Tongue (tissue), 1 donor: ENCODE measurements at regions not wholly inside any gene's neighbourhood (a gene's known extent, or its start where the extent isn't known, plus 50 kb on each side); places are given as distances from the start of the nearest gene placed in this dataset.
"Not testable (repeated sequence)": the region's sequence is repeated elsewhere in the genome, so short reads cannot be mapped to it uniquely, and the experiment has no call there.

Source experiments
- DNase-seq: peaks from one replicate; pipeline ENCODE4 v3.0.0-alpha.2; 2015

DNA sequence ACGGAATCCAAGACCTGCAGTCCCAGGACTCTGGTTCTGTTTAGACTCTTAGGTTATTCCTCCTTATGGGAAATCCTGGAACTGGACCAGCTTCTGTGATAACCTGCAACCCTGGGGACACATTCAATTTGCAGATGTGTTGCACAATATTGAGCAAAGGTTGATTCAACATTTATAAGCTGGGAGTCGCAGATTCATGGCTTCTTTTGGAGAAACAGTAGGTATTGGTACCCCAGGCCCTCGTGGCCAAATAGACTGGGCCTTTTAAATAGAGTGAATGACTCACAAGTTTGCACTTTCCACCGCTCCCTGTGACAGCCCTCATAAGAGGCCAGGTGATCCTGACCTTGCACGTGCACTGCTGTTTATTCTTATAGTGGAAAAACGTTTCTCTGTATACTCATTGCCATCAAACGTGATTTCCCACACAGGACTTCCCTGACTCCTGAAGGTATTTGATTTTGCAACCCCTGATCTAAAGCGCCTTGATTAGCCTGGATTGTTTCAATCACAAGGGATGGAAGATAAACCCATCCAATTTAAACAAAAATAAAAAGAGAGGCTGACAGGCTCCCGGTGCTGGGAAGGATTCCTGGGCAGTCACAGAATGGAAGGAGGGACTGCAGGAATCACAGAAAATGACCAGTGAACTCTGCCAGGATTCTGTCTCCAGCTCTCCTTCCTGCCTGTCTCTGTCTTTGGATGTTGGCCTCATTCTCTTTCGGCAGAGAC lies 98.0 kb downstream of the VCPKMT start:
- DNase-seq = peak; percentile 61

- DNase-seq = no peak
Measured at GRCh38 chr14:50018933-50019210, 97.5 kb downstream of the VCPKMT start.

GRCh38 chr14:50020184-50020583 lies 96.2 kb downstream of the VCPKMT start:
- DNase-seq = no peak

GRCh38 chr14:50020799-50021198 lies 95.6 kb downstream of the VCPKMT start:
- no peak for DNase-seq

GRCh38 chr14:50021261-50022031 lies 94.9 kb downstream of the VCPKMT start:
- DNase-seq = no peak

DNA sequence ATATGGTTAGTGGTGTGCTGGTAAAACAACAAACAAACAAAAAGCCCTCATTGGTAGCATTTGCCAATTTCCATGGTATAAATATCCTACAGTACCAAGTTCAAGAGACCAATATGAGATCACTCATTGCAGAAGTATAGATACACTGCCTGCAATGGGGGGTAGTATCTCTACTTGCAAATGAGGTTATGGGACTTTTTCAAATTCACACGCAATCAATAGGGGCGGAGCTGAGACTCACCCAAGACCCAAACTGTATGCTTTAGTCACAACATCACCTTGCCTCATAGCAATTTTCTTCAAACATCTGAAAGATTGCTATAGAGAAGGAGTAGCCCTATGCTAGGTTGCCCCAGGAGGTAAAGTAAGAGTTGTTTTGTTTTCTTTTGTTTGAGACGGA lies 93.7 kb downstream of the VCPKMT start:
- no peak for DNase-seq

- peak; percentile 66 for DNase-seq
Measured at GRCh38 chr14:50023671-50024490, 92.5 kb downstream of the VCPKMT start.

DNA sequence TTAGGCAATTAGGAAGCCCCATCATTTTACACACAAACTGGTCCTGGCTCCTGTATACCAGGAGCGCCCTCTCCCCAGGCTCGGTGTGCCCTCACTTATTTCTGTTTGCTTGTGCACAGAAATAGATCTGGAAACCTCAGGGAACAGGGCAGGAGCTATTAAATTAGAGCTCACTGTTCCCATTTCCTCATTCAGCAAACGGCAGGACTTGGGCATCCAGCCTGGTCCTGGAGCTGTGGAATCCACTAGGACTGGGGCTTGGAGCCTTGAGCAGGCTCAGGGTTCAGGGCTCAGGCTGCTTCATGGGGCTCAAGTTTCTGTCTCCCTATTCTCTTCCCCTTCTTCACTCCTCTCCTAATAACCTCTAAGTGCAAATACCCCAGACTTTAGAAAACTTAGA lies 91.3 kb downstream of the VCPKMT start:
- DNase-seq = no peak

- DNase-seq = no peak
Measured at GRCh38 chr14:50025776-50026175, 90.6 kb downstream of the VCPKMT start.

GRCh38 chr14:50026396-50026795 lies 90.0 kb downstream of the VCPKMT start:
- DNase-seq = no peak

- DNase-seq = peak; percentile 77
Measured at GRCh38 chr14:50027816-50028215, 88.6 kb downstream of the VCPKMT start.

DNA sequence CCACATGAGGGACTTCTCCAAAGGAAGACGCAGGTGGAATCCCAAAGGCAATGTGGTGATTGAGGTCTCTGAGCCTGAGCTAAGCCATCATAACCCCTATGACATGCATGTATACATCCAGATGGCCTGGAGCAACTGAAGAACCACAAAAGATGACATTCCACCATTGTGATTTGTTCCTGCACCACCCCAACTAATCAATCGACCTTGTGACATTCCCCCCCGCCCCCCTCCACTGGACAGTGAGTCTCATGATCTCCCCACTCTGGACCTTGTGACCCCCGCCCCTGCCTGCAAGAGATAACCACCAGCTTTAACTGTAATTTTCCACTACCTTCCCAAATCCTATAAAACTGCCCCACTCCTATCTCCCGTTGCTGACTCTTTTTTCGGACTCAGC lies 87.9 kb downstream of the VCPKMT start:
- no peak for DNase-seq

GRCh38 chr14:50030036-50030435 lies 86.3 kb downstream of the VCPKMT start:
- DNase-seq = no peak

DNA sequence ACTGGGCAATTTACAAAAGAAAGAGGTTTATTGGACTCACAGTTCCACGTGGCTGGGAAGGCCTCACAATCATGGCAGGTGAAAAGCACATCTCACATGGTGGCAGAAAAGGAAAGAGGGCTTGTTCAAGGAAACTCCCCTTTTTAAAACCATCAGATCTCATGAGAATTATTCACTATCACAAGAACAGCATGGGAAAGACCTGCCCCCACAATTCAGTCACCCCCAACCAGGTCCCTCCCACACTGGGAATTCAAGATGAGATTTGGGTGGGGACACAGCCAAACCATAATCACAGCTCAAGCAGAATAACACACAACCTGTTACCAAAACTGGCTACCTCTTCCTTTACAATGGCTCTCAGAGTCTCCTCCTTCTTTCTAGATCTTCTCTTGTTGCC lies 85.5 kb downstream of the VCPKMT start:
- not testable (repeated sequence) for DNase-seq

- no peak for DNase-seq
Measured at GRCh38 chr14:50031602-50032313, 84.6 kb downstream of the VCPKMT start.

DNA sequence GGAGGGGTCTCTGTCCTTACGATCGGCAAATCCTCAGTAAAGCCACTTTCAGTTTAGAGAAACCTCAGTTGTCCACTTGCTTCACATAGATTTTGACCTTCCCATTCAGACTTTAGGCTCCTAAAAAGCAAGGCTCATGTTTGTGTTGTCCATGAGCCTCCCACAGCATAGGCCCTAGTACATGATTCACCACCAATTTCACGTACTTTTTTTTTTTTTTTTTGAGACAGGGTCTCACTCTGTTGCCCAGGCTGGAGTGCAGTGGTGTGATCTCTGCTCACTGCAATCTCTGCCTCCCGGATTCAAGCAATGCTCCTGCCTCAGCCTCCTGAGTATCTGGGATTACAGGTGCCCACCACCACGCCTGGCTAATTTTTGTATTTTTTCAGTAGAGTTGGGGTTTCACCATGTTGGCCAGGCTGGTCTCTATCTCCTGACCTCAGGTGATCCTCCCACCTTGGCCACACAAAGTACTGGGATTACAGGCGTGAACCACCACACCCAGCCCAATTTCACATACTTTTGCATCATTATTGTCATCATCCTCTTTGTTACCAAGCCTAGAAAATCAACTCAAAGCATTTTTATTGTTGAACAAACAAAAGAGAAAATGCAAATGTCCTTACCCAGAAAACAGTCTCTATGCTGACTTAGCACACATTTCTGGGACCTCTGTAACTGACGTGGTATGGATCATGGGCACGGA lies 83.8 kb downstream of the VCPKMT start:
- not testable (repeated sequence) for DNase-seq

- no peak for DNase-seq
Measured at GRCh38 chr14:50035214-50035613, 81.2 kb downstream of the VCPKMT start.

GRCh38 chr14:50036211-50036610 lies 80.2 kb downstream of the VCPKMT start:
- DNase-seq = no peak

GRCh38 chr14:50036637-50037036 lies 79.7 kb downstream of the VCPKMT start:
- no peak for DNase-seq

DNA sequence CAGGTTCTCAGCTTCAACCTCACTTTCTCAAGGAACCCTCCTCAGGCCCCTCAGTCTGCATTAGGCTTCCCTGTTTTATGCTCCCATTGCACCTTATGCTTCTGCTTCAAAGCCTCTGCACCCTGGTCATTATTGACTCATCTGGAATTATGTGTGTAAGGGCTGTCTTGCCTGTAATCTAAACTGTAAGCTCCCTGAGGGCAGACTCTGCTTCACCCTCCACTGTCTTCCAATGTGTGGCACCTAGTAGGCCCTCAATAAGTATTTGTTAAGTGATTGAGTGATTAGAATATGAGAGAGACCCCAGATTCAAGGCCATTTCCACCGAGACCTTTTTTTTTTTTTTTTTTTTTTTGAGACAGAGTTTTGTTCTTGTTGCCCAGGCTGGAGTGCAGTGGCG lies 79.1 kb downstream of the VCPKMT start:
- DNase-seq = no peak

GRCh38 chr14:50037852-50038251 lies 78.5 kb downstream of the VCPKMT start:
- DNase-seq = no peak
